Activated T-cell treated with anti-CD3 and anti-CD28 coated beads for 48 hours (primary cell): ENCODE measurements at regions not wholly inside any gene's neighbourhood (a gene's known extent, or its start where the extent isn't known, plus 50 kb on each side); places are given as distances from the start of the nearest gene placed in this dataset.
"Not testable (repeated sequence)": the region's sequence is repeated elsewhere in the genome, so short reads cannot be mapped to it uniquely, and the experiment has no call there.

ENCODE experiments used
- DNase-seq: peaks from one replicate; pipeline ENCODE4 v3.0.0-alpha.2; 2020; ENCODE audit warnings: low read depth

- no peak for DNase-seq
Measured at GRCh38 chr22:48939441-48940265, 888.0 kb downstream of the BRD1 start.

- DNase-seq = no peak
Measured at GRCh38 chr22:48938741-48939140, 888.9 kb downstream of the BRD1 start.

- DNase-seq = no peak
Measured at GRCh38 chr22:48937032-48937639, 890.5 kb downstream of the BRD1 start.

- no peak for DNase-seq
Measured at GRCh38 chr22:48936391-48936790, 891.3 kb downstream of the BRD1 start.

- DNase-seq = no peak
Measured at GRCh38 chr22:48934446-48934845, 893.2 kb downstream of the BRD1 start.

- no peak for DNase-seq
Measured at GRCh38 chr22:48931452-48931851, 896.2 kb downstream of the BRD1 start.

- no peak for DNase-seq
Measured at GRCh38 chr22:48929276-48929790, 898.3 kb downstream of the BRD1 start.

GRCh38 chr22:48927591-48927990, 900.1 kb downstream of the BRD1 start:
- DNase-seq = no peak

- no peak for DNase-seq
Measured at GRCh38 chr22:48926643-48927042, 901.0 kb downstream of the BRD1 start.

GRCh38 chr22:48926136-48926535, 901.5 kb downstream of the BRD1 start:
- no peak for DNase-seq

- DNase-seq = no peak
Measured at GRCh38 chr22:48925450-48925849, 902.2 kb downstream of the BRD1 start.

- no peak for DNase-seq
Measured at GRCh38 chr22:48923996-48924395, 903.7 kb downstream of the BRD1 start.

GRCh38 chr22:48923165-48923865, 904.4 kb downstream of the BRD1 start:
- no peak for DNase-seq

- no peak for DNase-seq
Measured at GRCh38 chr22:48921411-48921903, 906.2 kb downstream of the BRD1 start.

- no peak for DNase-seq
Measured at GRCh38 chr22:48920776-48921241, 906.9 kb downstream of the BRD1 start.

GRCh38 chr22:48919851-48920589, 907.7 kb downstream of the BRD1 start:
- DNase-seq = no peak

GRCh38 chr22:48919187-48919590, 908.5 kb downstream of the BRD1 start:
- no peak for DNase-seq

- DNase-seq = no peak
Measured at GRCh38 chr22:48918585-48919186, 909.0 kb downstream of the BRD1 start.

GRCh38 chr22:48912356-48913066, 915.2 kb downstream of the BRD1 start:
- DNase-seq = not testable (repeated sequence)

GRCh38 chr22:48911647-48912046, 916.0 kb downstream of the BRD1 start:
- not testable (repeated sequence) for DNase-seq

- not testable (repeated sequence) for DNase-seq
Measured at GRCh38 chr22:48911067-48911466, 916.6 kb downstream of the BRD1 start.
